T-helper 2 cell treated with Interferon-gamma antibody and Interleukin-4, amounts not matched to agents 5 μg/mL and 100 μg/mL, for 36 hours (primary cell): ENCODE measurements at regions not wholly inside any gene's neighbourhood (a gene's known extent, or its start where the extent isn't known, plus 50 kb on each side); places are given as distances from the start of the nearest gene placed in this dataset.

Source experiments
- DNase-seq: peaks from one replicate; pipeline ENCODE4 v3.0.0; 2021; ENCODE audit warnings: low spot score
- H3K27ac Mint-ChIP-seq: one replicate; pipeline ENCODE4 v1.8.0; 2021; ENCODE audit warnings: mild to moderate bottlenecking, mixed read lengths
- H3K27me3 Mint-ChIP-seq: one replicate; pipeline ENCODE4 v1.8.0; 2021; ENCODE audit warnings: low read depth, mixed read lengths
- H3K36me3 Mint-ChIP-seq: one replicate; pipeline ENCODE4 v1.8.0; 2021; ENCODE audit warnings: low read depth, mixed read lengths
- H3K4me1 Mint-ChIP-seq: one replicate; pipeline ENCODE4 v1.8.0; 2021; ENCODE audit warnings: low read depth, mixed read lengths
- H3K4me3 Mint-ChIP-seq: one replicate; pipeline ENCODE4 v1.8.0; 2022; ENCODE audit warnings: mild to moderate bottlenecking, moderate library complexity, mixed read lengths
- H3K9me3 Mint-ChIP-seq: one replicate; pipeline ENCODE4 v1.8.0; 2021; ENCODE audit warnings: mixed read lengths

DNA sequence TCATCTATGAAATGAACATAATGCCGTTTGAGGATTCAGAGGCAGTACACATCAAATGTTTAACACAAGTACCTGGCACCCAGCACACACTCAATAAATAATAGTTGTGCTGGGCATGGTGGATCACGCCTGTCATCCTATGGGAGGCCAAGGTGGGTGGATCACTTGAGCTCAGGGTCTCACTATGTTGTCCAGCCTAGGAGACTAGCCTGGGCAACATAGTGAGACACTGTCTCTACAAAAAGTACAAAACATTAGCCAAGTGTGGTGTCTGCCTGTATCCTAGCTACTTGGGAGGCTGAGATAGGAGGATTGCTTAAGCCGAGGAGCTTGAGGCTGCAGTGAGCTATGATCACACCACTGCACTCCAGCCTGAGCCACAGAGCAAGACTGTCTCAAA, 98.1 kb upstream of the SALL4 start:
- H3K4me3 Mint-ChIP-seq: no peak overlapping the region

GRCh38 chr20:51899674-51900073, 97.4 kb upstream of the SALL4 start:
- Mint-ChIP-seq H3K36me3 (no peaks in the 10 kb centered on the region), H3K27me3 (no peaks in the 10 kb centered on the region), H3K4me1 (no peaks in the 10 kb centered on the region), H3K4me3 (no peak overlapping the region), H3K27ac (no peak overlapping the region), H3K9me3 (no peaks in the 10 kb centered on the region)
- no peak for DNase-seq

More for the DNA sequence above, 98.1 kb upstream of the SALL4 start:
- H3K27ac Mint-ChIP-seq: no peak overlapping the region
- no peak for DNase-seq
- H3K36me3 Mint-ChIP-seq: no peaks in the 10 kb centered on the region
- no peaks in the 10 kb centered on the region for H3K9me3 Mint-ChIP-seq
- no peaks in the 10 kb centered on the region for H3K4me1 Mint-ChIP-seq
- H3K27me3 Mint-ChIP-seq: no peaks in the 10 kb centered on the region

- Mint-ChIP-seq H3K4me1 (no peaks in the 10 kb centered on the region), H3K27me3 (no peaks in the 10 kb centered on the region), H3K9me3 (no peaks in the 10 kb centered on the region), H3K27ac (no peak overlapping the region), H3K36me3 (no peaks in the 10 kb centered on the region), H3K4me3 (no peak overlapping the region)
- DNase-seq: no peak
These were observed 96.5 kb upstream of the SALL4 start for GRCh38 chr20:51898788-51899187.

DNA sequence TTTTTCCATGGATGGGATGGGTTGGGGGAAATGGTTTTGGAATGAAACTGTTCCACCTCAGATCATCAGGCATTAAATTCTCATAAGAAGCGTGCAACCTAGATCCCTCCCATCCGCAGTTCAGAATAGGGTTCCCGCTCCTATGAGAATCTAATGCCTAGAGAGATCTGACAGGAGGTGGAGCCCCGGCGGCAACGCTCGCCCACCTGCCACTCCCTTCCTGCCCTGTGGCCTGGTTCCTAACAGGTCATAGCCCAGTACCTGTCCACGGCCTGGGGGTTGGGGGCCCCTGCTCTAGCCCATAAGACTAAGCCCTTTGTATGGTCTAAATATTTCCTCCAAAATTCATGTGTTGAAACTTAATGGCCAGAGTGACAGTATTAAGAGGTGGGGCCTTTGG, 92.3 kb upstream of the SALL4 start:
- H3K36me3 Mint-ChIP-seq: no peaks in the 10 kb centered on the region
- no peaks in the 10 kb centered on the region for H3K9me3 Mint-ChIP-seq
- no peak overlapping the region for H3K4me3 Mint-ChIP-seq
- no peak overlapping the region for H3K27ac Mint-ChIP-seq
- DNase-seq: no peak
- no peaks in the 10 kb centered on the region for H3K4me1 Mint-ChIP-seq
- H3K27me3 Mint-ChIP-seq: no peaks in the 10 kb centered on the region

DNA sequence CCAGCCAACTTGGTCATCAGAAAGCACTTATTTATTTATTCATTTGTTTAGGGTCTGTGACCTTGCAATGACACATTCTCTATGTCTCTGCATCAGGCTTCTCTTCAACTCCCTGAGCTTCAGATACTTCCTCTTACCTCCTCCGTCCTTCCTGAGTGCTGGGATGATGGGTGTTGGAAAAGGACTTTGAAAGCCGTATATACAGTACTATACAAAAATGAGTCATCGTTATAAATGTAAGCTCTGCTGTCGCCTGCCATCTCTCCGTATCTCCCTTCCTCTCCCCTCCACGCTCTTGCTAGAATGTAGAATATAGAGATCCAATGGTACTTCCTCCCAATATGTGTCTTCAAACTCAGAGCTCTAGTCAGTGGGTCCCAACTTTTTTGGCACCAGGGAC, 91.9 kb upstream of the SALL4 start:
- Mint-ChIP-seq H3K36me3 (no peaks in the 10 kb centered on the region), H3K4me3 (no peak overlapping the region), H3K9me3 (no peaks in the 10 kb centered on the region), H3K4me1 (no peaks in the 10 kb centered on the region), H3K27ac (no peak overlapping the region), H3K27me3 (no peaks in the 10 kb centered on the region)
- no peak for DNase-seq

GRCh38 chr20:51893723-51894122, 91.4 kb upstream of the SALL4 start:
- no peaks in the 10 kb centered on the region for H3K4me1 Mint-ChIP-seq
- H3K27ac Mint-ChIP-seq: no peak overlapping the region
- DNase-seq: no peak
- H3K9me3 Mint-ChIP-seq: no peaks in the 10 kb centered on the region
- no peaks in the 10 kb centered on the region for H3K36me3 Mint-ChIP-seq
- H3K27me3 Mint-ChIP-seq: no peaks in the 10 kb centered on the region
- H3K4me3 Mint-ChIP-seq: no peak overlapping the region

DNA sequence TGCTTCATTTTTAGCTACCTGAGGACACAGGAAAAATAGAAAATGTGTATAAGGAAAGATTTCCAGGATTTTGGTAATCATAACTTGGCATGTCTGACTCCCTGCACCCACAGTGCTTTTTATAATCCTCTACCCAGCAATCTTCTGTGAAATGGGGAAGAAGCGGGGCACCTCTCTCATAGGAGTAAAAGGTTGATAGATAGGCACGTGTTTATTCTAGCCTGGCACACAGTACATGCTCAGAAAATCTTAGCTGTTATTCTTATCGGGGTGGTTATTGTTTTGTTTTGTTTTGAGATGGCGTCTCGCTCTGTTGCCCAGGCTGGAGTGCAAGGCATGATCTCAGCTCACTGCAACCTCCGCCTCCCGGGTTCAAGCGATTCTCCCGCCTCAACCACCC, 87.7 kb upstream of the SALL4 start:
- H3K4me1 Mint-ChIP-seq: no peaks in the 10 kb centered on the region
- H3K36me3 Mint-ChIP-seq: no peaks in the 10 kb centered on the region
- no peak overlapping the region for H3K27ac Mint-ChIP-seq
- DNase-seq: no peak
- no peaks in the 10 kb centered on the region for H3K9me3 Mint-ChIP-seq
- H3K27me3 Mint-ChIP-seq: no peaks in the 10 kb centered on the region
- no peak overlapping the region for H3K4me3 Mint-ChIP-seq

- no peak overlapping the region for H3K4me3 Mint-ChIP-seq
- DNase-seq: no peak
- H3K27me3 Mint-ChIP-seq: no peaks in the 10 kb centered on the region
- no peak overlapping the region for H3K27ac Mint-ChIP-seq
- no peaks in the 10 kb centered on the region for H3K9me3 Mint-ChIP-seq
- no peaks in the 10 kb centered on the region for H3K36me3 Mint-ChIP-seq
- H3K4me1 Mint-ChIP-seq: no peaks in the 10 kb centered on the region
These were observed 87.1 kb upstream of the SALL4 start for GRCh38 chr20:51889466-51889865.

DNA sequence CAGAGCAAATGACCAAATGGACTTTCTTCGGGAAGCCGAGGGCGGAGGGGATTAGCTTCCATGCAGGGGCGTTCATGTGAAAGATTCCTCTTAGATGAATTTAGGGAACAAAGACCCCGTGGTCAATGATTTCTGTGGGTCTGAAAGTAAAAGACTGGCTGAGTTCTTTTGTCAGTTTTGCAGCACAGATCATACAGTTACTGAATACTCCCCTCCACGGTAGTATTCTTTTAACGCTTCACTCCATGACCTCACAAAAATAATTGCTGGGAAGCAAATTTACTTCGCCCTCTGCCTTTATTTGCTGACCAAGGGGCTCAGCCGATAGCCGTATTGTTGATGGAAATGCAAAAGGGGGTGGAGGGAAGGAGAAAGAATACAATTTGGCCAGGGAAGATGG, 86.0 kb upstream of the SALL4 start:
- no peaks in the 10 kb centered on the region for H3K9me3 Mint-ChIP-seq
- H3K27me3 Mint-ChIP-seq: no peaks in the 10 kb centered on the region
- H3K4me1 Mint-ChIP-seq: no peaks in the 10 kb centered on the region
- DNase-seq: no peak
- no peaks in the 10 kb centered on the region for H3K36me3 Mint-ChIP-seq
- H3K4me3 Mint-ChIP-seq: no peak overlapping the region
- H3K27ac Mint-ChIP-seq: no peak overlapping the region

DNA sequence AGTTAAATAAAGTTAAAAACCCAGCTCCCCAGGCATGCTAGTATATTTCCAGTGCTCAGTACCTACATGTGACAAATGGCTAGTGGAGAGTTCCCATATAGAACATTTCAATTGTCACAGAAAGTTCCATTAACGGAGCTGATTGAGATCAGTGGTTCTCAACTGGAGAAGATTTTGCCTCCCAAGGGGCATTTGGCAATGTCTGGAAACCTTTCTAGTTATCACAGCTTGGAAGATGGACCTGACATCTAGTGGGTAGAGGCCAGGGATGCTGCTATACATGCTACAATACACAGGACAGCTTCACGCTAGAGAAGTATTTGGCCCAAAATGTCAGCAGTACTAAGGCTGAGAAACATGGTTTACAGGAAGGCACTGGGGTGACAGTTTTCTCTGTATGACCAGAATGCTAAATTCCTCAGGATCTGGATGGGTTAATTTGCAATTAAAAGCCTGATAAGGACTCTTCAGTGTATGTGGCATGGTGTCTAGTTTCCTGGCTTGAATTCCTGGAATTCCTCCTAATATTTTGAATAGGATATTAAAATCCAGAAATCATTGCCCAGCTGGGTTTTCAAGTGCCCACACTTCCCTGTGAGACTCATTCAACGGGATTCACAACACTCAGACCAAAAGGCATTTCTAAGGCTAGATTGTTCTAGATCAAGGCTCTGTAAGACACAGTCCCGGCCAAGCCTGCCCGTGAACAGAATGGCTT, 84.7 kb upstream of the SALL4 start:
- Mint-ChIP-seq H3K4me1 (no peaks in the 10 kb centered on the region), H3K27me3 (no peaks in the 10 kb centered on the region), H3K4me3 (no peak overlapping the region), H3K36me3 (no peaks in the 10 kb centered on the region), H3K9me3 (no peaks in the 10 kb centered on the region), H3K27ac (no peak overlapping the region)
- no peak for DNase-seq

- DNase-seq: no peak
- Mint-ChIP-seq H3K27me3 (no peaks in the 10 kb centered on the region), H3K4me1 (no peaks in the 10 kb centered on the region), H3K4me3 (no peak overlapping the region), H3K36me3 (no peaks in the 10 kb centered on the region), H3K9me3 (no peaks in the 10 kb centered on the region), H3K27ac (no peak overlapping the region)
These were observed 84.0 kb upstream of the SALL4 start for GRCh38 chr20:51886341-51886740.

DNA sequence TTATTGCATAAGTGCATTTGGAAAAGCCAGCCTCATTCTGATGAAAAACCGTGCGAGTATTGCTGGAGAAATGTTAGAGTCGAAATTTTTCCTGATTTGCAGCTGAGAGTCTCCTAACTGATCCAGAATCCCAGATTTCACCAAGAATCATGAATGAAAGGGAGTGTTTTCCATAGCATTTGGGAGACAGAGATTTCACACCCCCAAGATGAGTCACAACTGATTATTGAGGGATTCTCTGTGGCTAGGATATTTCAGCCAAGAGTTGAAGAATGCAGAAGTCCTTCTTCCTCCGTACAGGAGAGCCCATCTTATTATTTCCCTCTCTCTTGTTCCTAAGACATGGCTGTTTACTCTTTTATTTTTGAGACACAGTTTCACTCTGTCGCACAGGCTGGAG, 82.2 kb upstream of the SALL4 start:
- Mint-ChIP-seq H3K4me1 (no peaks in the 10 kb centered on the region), H3K9me3 (no peaks in the 10 kb centered on the region), H3K36me3 (no peaks in the 10 kb centered on the region), H3K27ac (no peak overlapping the region), H3K27me3 (no peaks in the 10 kb centered on the region), H3K4me3 (no peak overlapping the region)
- no peak for DNase-seq

GRCh38 chr20:51880188-51880587, 77.9 kb upstream of the SALL4 start:
- no peak for DNase-seq
- no peaks in the 10 kb centered on the region for H3K4me1 Mint-ChIP-seq
- H3K9me3 Mint-ChIP-seq: no peaks in the 10 kb centered on the region
- no peak overlapping the region for H3K4me3 Mint-ChIP-seq
- peaks cover 7% of the 10 kb centered on the region for H3K27me3 Mint-ChIP-seq
- no peak overlapping the region for H3K27ac Mint-ChIP-seq
- no peaks in the 10 kb centered on the region for H3K36me3 Mint-ChIP-seq

GRCh38 chr20:51876313-51876940, 74.1 kb upstream of the SALL4 start:
- H3K27me3 Mint-ChIP-seq: peaks cover 7% of the 10 kb centered on the region
- H3K9me3 Mint-ChIP-seq: no peaks in the 10 kb centered on the region
- H3K4me3 Mint-ChIP-seq: no peak overlapping the region
- H3K27ac Mint-ChIP-seq: no peak overlapping the region
- no peaks in the 10 kb centered on the region for H3K36me3 Mint-ChIP-seq
- H3K4me1 Mint-ChIP-seq: no peaks in the 10 kb centered on the region
- DNase-seq: no peak

DNA sequence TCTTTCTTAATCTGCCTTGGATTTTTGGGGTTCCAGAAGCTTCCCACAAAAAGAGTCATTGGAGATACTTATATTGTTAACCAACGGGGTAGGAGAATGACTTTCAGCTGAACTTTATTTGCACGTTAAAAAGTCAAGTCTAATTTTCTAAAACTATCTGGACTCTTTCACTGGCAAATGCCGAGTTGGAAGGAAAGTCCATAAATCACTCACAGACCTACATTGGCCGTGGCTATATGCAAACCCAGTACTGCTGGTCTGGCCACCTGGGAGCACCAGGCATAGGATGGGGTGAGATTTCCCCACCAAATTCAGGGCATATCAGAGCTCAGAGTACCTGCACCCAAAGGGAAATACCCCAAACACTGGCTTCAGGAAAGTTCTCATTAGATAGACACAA, 71.3 kb upstream of the SALL4 start:
- Mint-ChIP-seq H3K9me3 (no peaks in the 10 kb centered on the region), H3K27me3 (peaks cover 7% of the 10 kb centered on the region), H3K4me3 (no peak overlapping the region), H3K36me3 (no peaks in the 10 kb centered on the region), H3K4me1 (no peaks in the 10 kb centered on the region), H3K27ac (no peak overlapping the region)
- no peak for DNase-seq
